HG03159 (cell line): ENCODE measurements at regions not wholly inside any gene's neighbourhood (a gene's known extent, or its start where the extent isn't known, plus 50 kb on each side); places are given as distances from the start of the nearest gene placed in this dataset.
"Not testable (repeated sequence)": the region's sequence is repeated elsewhere in the genome, so short reads cannot be mapped to it uniquely, and the experiment has no call there.

Source experiments
- ATAC-seq: cut with Tn5 transposase; IDR thresholded peaks from one replicate; pipeline ENCODE4 v1.9.1; 2021; ENCODE audit warnings: mild to moderate bottlenecking, moderate library complexity; ENCODE audit not compliant: unreplicated experiment

DNA sequence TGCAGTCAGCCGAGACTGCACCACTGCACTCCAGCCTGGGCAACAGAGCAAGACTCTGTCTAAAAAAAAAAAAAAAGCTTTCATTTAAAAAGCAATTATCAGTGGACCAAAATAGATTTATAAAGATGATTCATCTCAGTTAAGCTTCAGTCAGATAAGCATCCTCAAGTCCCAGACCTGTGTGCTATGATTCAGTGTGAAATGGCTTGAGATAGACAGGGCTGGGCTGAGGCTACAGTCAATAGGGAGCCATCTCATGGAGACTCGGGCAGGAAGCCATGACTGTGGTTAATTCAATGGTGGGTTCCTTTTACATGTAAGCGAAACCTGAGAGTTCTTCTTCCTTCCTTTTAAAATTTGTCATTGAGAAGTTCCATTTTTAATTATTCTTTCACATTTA lies 276.0 kb downstream of the TFAP2A start:
- no peak for ATAC-seq

DNA sequence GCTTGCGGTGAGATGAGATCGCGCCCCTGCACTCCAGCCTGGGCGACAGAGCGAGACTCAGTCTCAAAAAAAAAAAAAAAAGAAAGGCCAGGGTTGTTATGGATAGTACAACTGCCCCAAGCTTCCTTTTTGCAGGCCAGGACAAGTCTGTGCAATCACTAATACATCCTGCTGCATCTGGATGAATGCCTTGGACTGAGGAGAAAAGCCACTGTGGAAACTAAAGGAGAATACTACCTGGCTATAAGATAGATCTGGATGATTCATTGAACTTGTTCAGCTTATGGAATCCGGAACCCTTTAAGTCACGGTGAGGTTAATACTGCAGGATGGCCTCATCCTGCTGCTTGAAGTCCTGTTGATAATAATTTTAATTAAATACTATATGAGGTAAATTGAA lies 278.2 kb downstream of the TFAP2A start:
- no peak for ATAC-seq

GRCh38 chr6:10134185-10134584 lies 280.7 kb downstream of the TFAP2A start:
- ATAC-seq: not testable (repeated sequence)

GRCh38 chr6:10128721-10129120 lies 286.2 kb downstream of the TFAP2A start:
- ATAC-seq: no peak

GRCh38 chr6:10122164-10122563 lies 292.7 kb downstream of the TFAP2A start:
- ATAC-seq: no peak

DNA sequence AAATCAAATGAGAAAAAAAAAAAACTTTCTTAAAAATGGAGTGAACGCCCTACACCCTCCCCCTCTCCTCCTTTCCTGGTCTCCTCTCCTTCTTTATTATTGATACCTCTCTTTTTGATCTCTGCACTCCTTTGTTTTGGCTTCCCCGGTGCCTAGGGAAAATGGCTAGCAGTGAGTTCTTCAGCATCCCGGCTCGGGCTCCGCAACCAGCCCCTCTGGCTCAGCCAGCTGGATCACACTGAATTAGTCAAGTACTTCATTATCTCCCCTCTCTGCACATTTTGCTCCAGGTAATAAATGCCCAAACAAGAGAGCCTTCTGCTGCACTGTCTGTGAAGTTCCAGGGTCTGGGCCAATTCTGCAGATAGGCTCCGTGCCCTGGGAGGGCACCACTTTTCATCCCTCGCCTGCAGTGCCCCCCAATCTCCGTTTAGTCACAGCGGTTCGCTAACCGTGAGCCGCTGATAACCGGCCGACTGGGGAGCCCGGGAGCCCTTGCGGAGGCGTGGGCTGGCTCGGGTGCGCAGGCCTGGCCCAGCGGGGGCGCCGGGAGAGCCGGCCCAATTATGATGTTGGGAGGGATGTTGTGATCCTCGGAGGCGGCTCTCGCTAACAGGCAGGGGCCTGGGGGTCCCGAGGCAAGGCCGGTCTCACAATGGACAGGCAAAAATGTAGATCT lies 301.9 kb downstream of the TFAP2A start:
- ATAC-seq: no peak

DNA sequence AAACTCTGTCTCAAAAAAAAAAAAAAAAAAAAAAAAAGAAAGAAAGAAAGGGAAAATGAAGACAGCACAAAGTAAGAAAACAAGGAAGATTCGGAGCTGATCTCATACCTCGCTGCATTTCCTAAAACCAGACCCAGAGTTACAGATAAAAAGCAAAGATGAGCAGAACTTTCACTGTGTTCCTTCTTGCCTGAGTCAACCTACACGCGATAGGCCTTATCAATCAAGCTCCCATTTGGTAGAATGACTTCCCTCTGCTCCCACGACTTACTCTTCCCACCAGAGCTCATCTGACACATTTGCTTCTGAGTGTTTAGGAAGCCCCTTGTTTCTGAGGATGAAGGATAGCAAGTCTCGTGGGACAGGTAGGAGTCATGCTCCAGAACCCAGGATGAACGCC lies 302.9 kb downstream of the TFAP2A start:
- no peak for ATAC-seq

- no peak for ATAC-seq
These were observed 313.2 kb downstream of the TFAP2A start for GRCh38 chr6:10101551-10102252.

- no peak for ATAC-seq
These were observed 315.2 kb downstream of the TFAP2A start for GRCh38 chr6:10099529-10100140.

- no peak for ATAC-seq
These were observed 315.9 kb downstream of the TFAP2A start for GRCh38 chr6:10098756-10099528.

DNA sequence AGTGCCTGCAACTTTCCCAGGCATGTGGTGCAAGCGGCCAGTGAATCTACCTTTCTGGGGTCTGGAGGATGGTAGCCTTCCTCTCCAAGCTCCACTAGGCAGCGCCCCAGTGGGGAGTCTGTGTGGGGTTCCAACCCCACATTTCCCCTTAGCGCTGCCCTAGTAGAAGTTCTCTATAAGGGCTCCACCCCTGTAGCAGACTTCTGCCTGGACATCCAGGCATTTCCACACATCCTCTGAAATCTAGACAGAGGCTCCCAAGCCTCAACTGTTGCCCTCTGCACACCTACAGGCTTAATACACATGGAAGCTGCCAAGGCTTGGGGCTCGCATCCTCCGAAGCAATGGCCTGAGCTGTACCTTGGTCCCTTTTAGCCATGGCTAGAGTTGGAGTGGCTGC lies 321.6 kb downstream of the TFAP2A start:
- no peak for ATAC-seq

DNA sequence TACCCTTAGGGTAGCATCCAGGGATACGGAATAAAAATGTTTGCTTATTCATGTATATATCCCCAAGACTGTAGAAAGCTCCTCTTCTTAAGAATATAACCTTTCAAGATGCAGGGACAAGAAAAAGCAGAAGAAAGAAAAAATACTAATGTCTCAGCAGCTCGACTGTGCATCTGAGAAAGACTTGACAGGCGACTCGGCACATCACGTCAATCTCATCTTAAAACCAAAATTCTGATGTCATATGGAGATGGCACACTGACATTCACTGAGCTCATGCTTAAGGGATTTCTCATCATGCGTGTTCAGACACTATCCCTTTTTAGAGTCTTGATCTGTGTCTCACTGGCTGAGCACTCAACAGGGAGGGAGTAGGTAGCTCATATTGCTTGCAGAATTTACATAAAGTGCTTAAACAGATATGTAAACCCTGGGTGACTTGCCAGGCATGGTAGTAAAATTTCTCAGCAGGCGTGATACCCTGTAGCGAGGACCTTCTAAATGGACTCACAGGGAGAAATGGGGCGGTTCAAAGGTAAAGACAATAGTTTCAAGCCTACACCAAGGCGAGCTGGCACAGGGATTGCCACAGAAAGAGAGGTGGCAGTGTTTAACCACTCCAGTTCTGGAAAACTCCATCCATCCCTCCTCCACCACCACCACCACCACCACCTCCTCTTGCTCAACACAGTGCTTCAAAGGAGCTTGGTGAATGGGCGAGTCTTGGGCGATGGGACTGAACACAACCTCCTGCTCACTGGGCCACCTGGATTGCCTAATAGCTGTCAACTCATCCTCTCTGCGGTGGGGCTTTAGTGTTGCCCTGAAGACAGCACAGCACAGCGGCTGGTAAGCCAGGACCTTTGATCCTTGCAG lies 330.5 kb downstream of the TFAP2A start:
- ATAC-seq: no peak

DNA sequence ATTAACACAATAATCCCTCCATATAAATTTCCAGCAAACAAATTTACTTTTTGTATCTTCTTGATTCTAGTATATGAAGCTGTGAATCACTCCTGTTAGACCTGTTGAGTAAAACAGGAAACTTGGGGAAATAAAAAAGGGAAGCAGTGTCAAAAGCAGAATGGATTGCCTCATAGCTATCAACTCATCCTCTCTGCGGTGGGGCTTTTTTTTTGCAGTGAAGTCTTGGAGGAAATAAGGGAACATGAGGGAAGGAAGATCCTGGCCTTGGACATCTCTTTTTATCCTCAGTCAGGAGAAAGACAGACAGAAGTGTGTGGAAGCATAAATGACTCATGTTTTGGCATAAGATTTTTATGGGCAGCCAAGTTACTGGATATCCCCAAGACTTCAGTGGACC lies 332.5 kb downstream of the TFAP2A start:
- ATAC-seq: no peak

- ATAC-seq: no peak
These were observed 332.9 kb downstream of the TFAP2A start for GRCh38 chr6:10081957-10082356.

- ATAC-seq: no peak
These were observed 333.8 kb downstream of the TFAP2A start for GRCh38 chr6:10081075-10081474.

DNA sequence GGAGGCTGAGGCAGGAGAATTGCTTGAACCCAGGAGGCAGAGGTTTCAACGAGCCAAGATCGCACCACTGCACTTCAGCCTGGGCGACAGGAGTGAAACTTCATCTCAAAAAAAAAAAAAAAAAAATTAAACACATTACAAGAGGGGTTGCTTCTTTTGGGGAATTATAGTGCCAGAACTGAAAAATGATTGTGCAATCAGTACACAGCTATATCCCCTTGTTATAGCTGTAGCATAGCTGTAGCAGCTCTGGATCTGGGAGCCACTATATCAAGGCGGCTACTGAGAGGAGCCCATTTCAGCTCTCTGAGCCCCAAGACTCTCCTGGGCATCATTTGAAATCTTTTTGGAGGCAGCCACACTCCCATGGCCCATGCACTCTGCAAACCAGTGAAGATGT lies 334.3 kb downstream of the TFAP2A start:
- ATAC-seq: no peak

GRCh38 chr6:10078581-10078980 lies 336.3 kb downstream of the TFAP2A start:
- ATAC-seq: no peak

DNA sequence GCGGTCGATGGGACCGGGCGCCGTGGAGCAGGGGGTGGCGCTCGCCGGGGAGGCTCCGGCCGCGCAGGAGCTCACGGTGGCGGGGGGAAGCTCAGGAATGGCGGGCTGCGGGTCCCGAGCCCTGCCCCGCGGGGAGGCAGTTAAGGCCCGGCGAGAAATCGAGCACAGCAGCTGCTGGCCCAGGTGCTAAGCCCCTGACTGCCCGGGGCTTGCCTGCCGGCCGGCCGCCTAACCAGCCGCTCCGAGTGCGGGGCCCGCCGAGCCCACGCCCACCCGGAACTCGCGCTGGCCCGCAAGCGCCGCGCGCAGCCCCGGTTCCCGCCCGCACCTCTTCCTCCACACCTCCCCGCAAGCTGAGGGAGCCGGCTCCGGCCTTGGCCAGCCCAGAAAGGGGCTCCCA lies 340.1 kb downstream of the TFAP2A start:
- not testable (repeated sequence) for ATAC-seq

DNA sequence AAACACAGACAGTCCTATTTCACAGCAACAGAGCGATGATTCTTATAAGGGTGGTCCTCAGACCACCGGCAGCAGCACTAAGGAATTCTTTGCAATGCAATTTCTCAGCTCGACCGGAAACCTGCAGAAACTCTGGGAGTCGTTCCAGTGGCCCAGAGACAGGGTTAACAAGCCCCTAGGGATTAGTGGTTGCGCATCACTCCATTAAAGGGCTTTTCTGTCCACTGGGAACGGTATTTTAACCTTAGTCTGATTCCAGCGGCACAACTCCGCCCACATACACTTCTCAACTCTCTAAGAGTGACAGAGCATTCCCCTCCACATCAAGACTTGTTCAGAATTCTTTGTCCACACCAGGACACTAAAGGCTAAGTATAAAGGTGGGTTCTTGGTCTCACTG lies 341.5 kb downstream of the TFAP2A start:
- ATAC-seq: no peak

GRCh38 chr6:10071631-10072220 lies 343.1 kb downstream of the TFAP2A start:
- ATAC-seq: no peak
